Left lung (tissue), 4 donors: ENCODE measurements at regions not wholly inside any gene's neighbourhood (a gene's known extent, or its start where the extent isn't known, plus 50 kb on each side); places are given as distances from the start of the nearest gene placed in this dataset.

Experiments used
- ATAC-seq: fragments of 200-7000 bp; cut with Tn5 transposase; one replicate; pipeline ENCODE4 v1.9.1; 2020; ENCODE audit warnings: moderate library complexity
- DNase-seq, 4 donors: peaks; one replicate each; pipeline ENCODE4 v3.0.0-alpha.2; 2013 to 2020
- H3K27ac ChIP-seq, 2 donors: fragments of 200-600 bp; sonication (generic) in 1 of 2; one replicate each; pipeline versions ENCODE4 v1.5.0 to v1.8.0; 2020 to 2021
- H3K27me3 ChIP-seq, 2 donors: fragments of 200-600 bp; sonication (generic) in 1 of 2; one replicate each; pipeline versions ENCODE4 v1.5.0 to v1.8.0; 2020 to 2021
- H3K36me3 ChIP-seq, 2 donors: fragments of 200-600 bp; sonication (generic) in 1 of 2; one replicate each; pipeline versions ENCODE4 v1.5.0 to v1.8.0; 2020 to 2021
- H3K4me1 ChIP-seq, 2 donors: fragments of 200-600 bp; one replicate each; pipeline ENCODE4 v1.8.0; 2021
- H3K4me3 ChIP-seq, 2 donors: fragments of 200-600 bp; sonication (generic) in 1 of 2; one replicate each; pipeline versions ENCODE4 v1.5.0 to v1.8.0; 2020 to 2021; ENCODE audit warnings: mild to moderate bottlenecking in 1 of 2
- H3K9me3 ChIP-seq, 2 donors: fragments of 200-600 bp; sonication (generic) in 1 of 2; one replicate each; pipeline versions ENCODE4 v1.5.0 to v1.8.0; 2020 to 2021
- CTCF ChIP-seq, 2 donors: fragments of 200-600 bp; sonication (generic) in 1 of 2; IDR thresholded peaks; one replicate each; pipeline versions ENCODE4 v1.5.0 to v1.8.0; 2021; ENCODE audit warnings: antibody characterized with exemption in 2 of 2
- intact Hi-C, 2 donors: fragments of 100-400 bp; cut with DNase I; formaldehyde crosslinking; loops; one replicate each; pipeline versions ENCODE4 v1.11.2 to v1.14.2; 2022
- donor health status: DM: no; HTN: yes; CAD: no.
- donor health status: DM: no; HTN: no; CAD: no.

GRCh38 chr21:16250273-16250672 lies 520.5 kb downstream of the USP25 start:
- no peak for TF ChIP-seq CTCF (IDR thresholded peaks at IDR 0.05)
- Histone ChIP-seq H3K9me3 (no peaks in the 10 kb centered on the region), H3K27ac (no peak overlapping the region), H3K4me3 (no peak overlapping the region), H3K27me3 (no peaks in the 10 kb centered on the region), H3K36me3 (no peaks in the 10 kb centered on the region), H3K4me1 (no peaks in the 10 kb centered on the region)
- DNase-seq (no peak), ATAC-seq (no peak)
- intact Hi-C loops: no loop called here

- H3K4me1 ChIP-seq: no peaks in the 10 kb centered on the region
- DNase-seq: no peak
Observed at GRCh38 chr21:16258844-16259611, 529.2 kb downstream of the USP25 start.

GRCh38 chr21:16262091-16262490 lies 532.3 kb downstream of the USP25 start:
- no peaks in the 10 kb centered on the region for H3K36me3 ChIP-seq
- no peak overlapping the region for H3K4me3 ChIP-seq
- H3K4me1 ChIP-seq: no peaks in the 10 kb centered on the region
- H3K9me3 ChIP-seq: no peaks in the 10 kb centered on the region
- H3K27ac ChIP-seq: no peak overlapping the region
- no peak for DNase-seq
- intact Hi-C loops: no loop called here
- no peaks in the 10 kb centered on the region for H3K27me3 ChIP-seq
- no peak for ATAC-seq
- TF ChIP-seq CTCF (IDR thresholded peaks at IDR 0.05): no peak

More at GRCh38 chr21:16258844-16259611, 529.2 kb downstream of the USP25 start:
- no peak for ATAC-seq
- TF ChIP-seq CTCF (IDR thresholded peaks at IDR 0.05): no peak
- H3K27me3 ChIP-seq: no peaks in the 10 kb centered on the region
- no peak overlapping the region for H3K4me3 ChIP-seq
- no peaks in the 10 kb centered on the region for H3K9me3 ChIP-seq
- intact Hi-C loops: no loop called here
- H3K27ac ChIP-seq: no peak overlapping the region
- H3K36me3 ChIP-seq: no peaks in the 10 kb centered on the region

- H3K27me3 ChIP-seq: no peaks in the 10 kb centered on the region
- ATAC-seq (peak; percentile 30), DNase-seq (no peak)
- H3K4me3 ChIP-seq: no peak overlapping the region
- intact Hi-C loops: no loop called here
- no peaks in the 10 kb centered on the region for H3K36me3 ChIP-seq
- H3K4me1 ChIP-seq: no peaks in the 10 kb centered on the region
- no peak for TF ChIP-seq CTCF (IDR thresholded peaks at IDR 0.05)
- H3K27ac ChIP-seq: no peak overlapping the region
- H3K9me3 ChIP-seq: no peaks in the 10 kb centered on the region
Observed at GRCh38 chr21:16264319-16264718, 534.5 kb downstream of the USP25 start.

GRCh38 chr21:16269476-16269875 lies 539.7 kb downstream of the USP25 start:
- ATAC-seq (no peak), DNase-seq (no peak)
- Histone ChIP-seq H3K36me3 (no peaks in the 10 kb centered on the region), H3K9me3 (no peaks in the 10 kb centered on the region), H3K4me3 (no peak overlapping the region), H3K27ac (no peak overlapping the region), H3K4me1 (no peaks in the 10 kb centered on the region), H3K27me3 (no peaks in the 10 kb centered on the region)
- intact Hi-C loops: no loop called here
- no peak for TF ChIP-seq CTCF (IDR thresholded peaks at IDR 0.05)
